ENCODE measurements at regions not wholly inside any gene's neighbourhood (a gene's known extent, or its start where the extent isn't known, plus 50 kb on each side); places are given as distances from the start of the nearest gene placed in this dataset.
"Not testable (repeated sequence)": the region's sequence is repeated elsewhere in the genome, so short reads cannot be mapped to it uniquely, and the experiment has no call there.

- H3K4me3 ChIP-seq = no peak overlapping the region
- peaks cover 0 to 37% (median 0%) of the 10 kb centered on the region in 4 donors for H3K27me3 ChIP-seq
- no peaks in the 10 kb centered on the region for H3K36me3 ChIP-seq
- H3K9me3 ChIP-seq = no peaks in the 10 kb centered on the region
- 52 to 62% methylated on average over 6 to 8 of the region's 8 CpGs for WGBS, 2 donors
- DNase-seq = no peak
- intact Hi-C loops (cut with DNase I) = no loop called here
- no peak for TF ChIP-seq POLR2A (IDR thresholded peaks at IDR 0.05)
- no peak for TF ChIP-seq CTCF (IDR thresholded peaks at IDR 0.05)
- H3K27ac ChIP-seq = no peak overlapping the region
- peaks cover 16 to 40% (median 30%) of the 10 kb centered on the region in 3 donors for H3K4me1 ChIP-seq
These were observed 341.0 kb upstream of the SULF2 start for GRCh38 chr20:48126227-48126740.

- no peak for DNase-seq
- TF ChIP-seq CTCF (IDR thresholded peaks at IDR 0.05) (no peak), POLR2A (IDR thresholded peaks at IDR 0.05) (no peak)
- H3K36me3 ChIP-seq = no peaks in the 10 kb centered on the region
- H3K4me1 ChIP-seq = peaks cover 16 to 39% (median 30%) of the 10 kb centered on the region in 3 donors
- 66 to 81% methylated on average over 8 to 9 of the region's 9 CpGs for WGBS, 2 donors
- no peak overlapping the region for H3K27ac ChIP-seq
- no peak overlapping the region for H3K4me3 ChIP-seq
- H3K27me3 ChIP-seq = peaks cover 0 to 42% (median 0%) of the 10 kb centered on the region in 4 donors
- intact Hi-C loops (cut with DNase I) = no loop called here
- H3K9me3 ChIP-seq = no peaks in the 10 kb centered on the region
These were observed 339.7 kb upstream of the SULF2 start for GRCh38 chr20:48124960-48125359.

GRCh38 chr20:48124181-48124782 is 339.0 kb upstream of the SULF2 start:
- TF ChIP-seq CTCF (IDR thresholded peaks at IDR 0.05) (no peak), POLR2A (IDR thresholded peaks at IDR 0.05) (no peak)
- no peak overlapping the region for H3K4me3 ChIP-seq
- WGBS, 2 donors = 79 to 84% methylated on average over 11 to 14 of the region's 14 CpGs
- intact Hi-C loops (cut with DNase I) = no loop called here
- H3K9me3 ChIP-seq = no peaks in the 10 kb centered on the region
- H3K36me3 ChIP-seq = no peaks in the 10 kb centered on the region
- H3K4me1 ChIP-seq = peaks cover 15 to 32% (median 23%) of the 10 kb centered on the region in 3 donors
- no peak for DNase-seq
- H3K27ac ChIP-seq = no peak overlapping the region
- peaks cover 0 to 42% (median 0%) of the 10 kb centered on the region in 4 donors for H3K27me3 ChIP-seq

- TF ChIP-seq POLR2A (IDR thresholded peaks at IDR 0.05) = no peak
- TF ChIP-seq CTCF (IDR thresholded peaks at IDR 0.05) = no peak
- no peak overlapping the region for H3K27ac ChIP-seq
- H3K9me3 ChIP-seq = no peaks in the 10 kb centered on the region
- H3K27me3 ChIP-seq = peaks cover 0 to 41% (median 0%) of the 10 kb centered on the region in 4 donors
- no peaks in the 10 kb centered on the region for H3K36me3 ChIP-seq
- H3K4me3 ChIP-seq = no peak overlapping the region
- no peak for DNase-seq
- 82 to 88% methylated on average over 8 of the region's 8 CpGs for WGBS, 2 donors
- intact Hi-C loops (cut with DNase I) = no loop called here
- no peaks in the 10 kb centered on the region for H3K4me1 ChIP-seq
These were observed 334.8 kb upstream of the SULF2 start for GRCh38 chr20:48120120-48120519.

GRCh38 chr20:48119389-48119788 is 334.1 kb upstream of the SULF2 start:
- 83 to 90% methylated on average over 1 to 2 of the region's 5 CpGs for WGBS, 2 donors

More at GRCh38 chr20:48119389-48119788, 334.1 kb upstream of the SULF2 start:
- not testable (repeated sequence) for H3K27ac ChIP-seq, H3K36me3 ChIP-seq, H3K4me3 ChIP-seq, DNase-seq, H3K9me3 ChIP-seq, H3K4me1 ChIP-seq
- intact Hi-C loops (cut with DNase I) = loop anchor here (10.0 kb wide), 1 partner anchor 65 kb away; no protein-coding TSS in a partner anchor
- peaks cover 0 to 34% (median 0%) of the 10 kb centered on the region in 4 donors for H3K27me3 ChIP-seq

All from esophagus squamous epithelium (tissue), 5 donors.